ENCODE measurements at regions not wholly inside any gene's neighbourhood (a gene's known extent, or its start where the extent isn't known, plus 50 kb on each side); places are given as distances from the start of the nearest gene placed in this dataset.

DNA sequence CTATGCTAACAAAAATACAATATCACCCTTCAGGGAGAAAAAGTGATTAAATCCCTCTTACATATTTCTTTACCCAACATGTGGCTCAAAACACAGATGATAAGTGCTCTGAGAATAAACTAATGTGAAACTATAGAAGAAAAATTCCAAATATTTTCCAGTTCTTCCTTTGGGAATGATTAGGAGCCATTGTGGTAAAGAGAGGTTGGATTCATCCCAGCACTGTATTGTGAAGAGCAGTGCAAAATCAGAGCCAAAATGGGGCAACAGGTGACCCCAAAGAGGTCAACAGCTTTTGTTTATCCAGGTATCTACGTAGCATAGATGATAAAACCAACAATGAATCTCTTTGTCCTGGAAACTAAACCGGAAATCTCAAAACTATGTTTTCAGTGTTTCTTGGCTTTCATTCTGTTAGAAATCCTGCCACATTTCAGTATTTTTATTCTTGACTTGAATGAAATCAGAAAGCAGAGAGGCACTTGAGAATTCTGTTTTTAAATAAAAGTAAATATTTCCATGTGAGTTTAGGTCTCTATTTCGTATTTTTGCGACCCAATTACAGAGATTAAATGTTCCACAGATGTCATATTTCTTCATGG lies 120.4 kb upstream of the FST start:
- Histone ChIP-seq H3K4me1 (no peaks in the 10 kb centered on the region), H3K27ac (no peak overlapping the region), H3K4me3 (no peak overlapping the region), H3K36me3 (no peaks in the 10 kb centered on the region), H3K9me3 (no peaks in the 10 kb centered on the region), H3K27me3 (no peaks in the 10 kb centered on the region)
- no peak for DNase-seq
- TF ChIP-seq, protein P1, sequence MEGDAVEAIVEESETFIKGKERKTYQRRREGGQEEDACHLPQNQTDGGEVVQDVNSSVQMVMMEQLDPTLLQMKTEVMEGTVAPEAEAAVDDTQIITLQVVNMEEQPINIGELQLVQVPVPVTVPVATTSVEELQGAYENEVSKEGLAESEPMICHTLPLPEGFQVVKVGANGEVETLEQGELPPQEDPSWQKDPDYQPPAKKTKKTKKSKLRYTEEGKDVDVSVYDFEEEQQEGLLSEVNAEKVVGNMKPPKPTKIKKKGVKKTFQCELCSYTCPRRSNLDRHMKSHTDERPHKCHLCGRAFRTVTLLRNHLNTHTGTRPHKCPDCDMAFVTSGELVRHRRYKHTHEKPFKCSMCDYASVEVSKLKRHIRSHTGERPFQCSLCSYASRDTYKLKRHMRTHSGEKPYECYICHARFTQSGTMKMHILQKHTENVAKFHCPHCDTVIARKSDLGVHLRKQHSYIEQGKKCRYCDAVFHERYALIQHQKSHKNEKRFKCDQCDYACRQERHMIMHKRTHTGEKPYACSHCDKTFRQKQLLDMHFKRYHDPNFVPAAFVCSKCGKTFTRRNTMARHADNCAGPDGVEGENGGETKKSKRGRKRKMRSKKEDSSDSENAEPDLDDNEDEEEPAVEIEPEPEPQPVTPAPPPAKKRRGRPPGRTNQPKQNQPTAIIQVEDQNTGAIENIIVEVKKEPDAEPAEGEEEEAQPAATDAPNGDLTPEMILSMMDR (IDR thresholded peaks at IDR 0.05): no peak
- no peak for TF ChIP-seq POLR2A (IDR thresholded peaks at IDR 0.05)

DNA sequence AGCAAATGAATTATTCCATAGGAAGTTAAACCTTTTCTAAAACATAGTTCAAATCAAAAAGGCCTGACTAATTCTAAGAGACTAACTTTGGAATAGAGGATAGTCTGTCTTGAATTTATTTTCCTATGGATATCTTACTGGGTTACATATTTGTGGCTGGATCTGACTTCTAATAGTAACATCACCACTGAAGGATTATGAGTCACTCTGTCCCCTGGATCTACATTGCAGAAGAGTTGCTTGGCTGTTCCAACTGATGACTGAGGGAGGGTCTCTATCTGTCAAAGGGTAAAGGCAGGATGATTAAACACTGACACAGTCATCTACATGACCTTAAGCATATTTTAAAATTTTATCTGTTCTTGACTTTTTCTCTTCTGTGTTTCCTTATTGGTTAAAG lies 119.6 kb upstream of the FST start:
- Histone ChIP-seq H3K9me3 (no peaks in the 10 kb centered on the region), H3K4me3 (no peak overlapping the region), H3K4me1 (no peaks in the 10 kb centered on the region), H3K36me3 (no peaks in the 10 kb centered on the region), H3K27me3 (no peaks in the 10 kb centered on the region), H3K27ac (no peak overlapping the region)
- DNase-seq: no peak
- TF ChIP-seq, protein P1 (IDR thresholded peaks at IDR 0.05): no peak
- TF ChIP-seq POLR2A (IDR thresholded peaks at IDR 0.05): no peak

DNA sequence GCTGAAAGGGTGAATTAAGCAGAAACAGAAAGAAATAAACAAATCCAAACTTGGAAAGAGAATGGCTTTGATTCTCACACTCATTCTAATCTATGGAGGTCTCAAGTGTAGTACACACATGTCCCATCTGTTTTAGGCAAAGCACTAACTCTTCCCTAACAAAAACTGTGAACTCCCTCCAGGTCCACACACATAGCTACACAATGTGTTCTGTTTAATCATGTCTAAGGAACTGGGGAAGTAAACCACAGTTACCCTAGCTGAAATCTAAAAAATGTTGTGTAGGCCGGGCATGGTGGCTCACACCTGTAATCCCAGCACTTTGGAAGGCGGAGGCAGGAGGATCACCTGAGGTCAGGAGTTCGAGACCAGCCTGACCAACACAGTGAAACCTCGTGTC lies 118.7 kb upstream of the FST start:
- H3K27ac ChIP-seq: no peak overlapping the region
- H3K9me3 ChIP-seq: no peaks in the 10 kb centered on the region

DNA sequence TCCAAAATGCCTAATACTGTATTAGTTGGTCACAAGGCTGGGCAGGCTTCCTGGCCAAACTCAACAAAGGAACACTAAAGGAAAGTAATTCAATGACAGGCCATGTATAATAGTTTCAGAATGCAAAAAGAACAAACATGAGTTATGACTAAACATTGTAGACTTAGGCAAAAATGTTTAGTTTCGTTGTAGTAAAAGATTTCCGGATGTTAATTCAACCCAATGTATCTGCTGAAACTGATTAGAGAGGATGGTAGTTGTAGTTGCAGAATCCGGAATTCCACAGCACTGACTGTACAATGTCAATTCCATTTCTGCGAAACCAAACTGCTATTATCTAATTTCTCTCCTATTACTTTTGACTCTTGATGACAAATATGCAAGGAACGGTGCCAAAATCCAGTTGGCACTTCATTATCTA lies 117.9 kb upstream of the FST start:
- Histone ChIP-seq H3K27me3 (no peaks in the 10 kb centered on the region), H3K9me3 (no peaks in the 10 kb centered on the region), H3K27ac (no peak overlapping the region), H3K4me3 (no peak overlapping the region), H3K36me3 (no peaks in the 10 kb centered on the region), H3K4me1 (no peaks in the 10 kb centered on the region)
- DNase-seq: no peak
- no peak for TF ChIP-seq POLR2A (IDR thresholded peaks at IDR 0.05)
- TF ChIP-seq, protein P1 (IDR thresholded peaks at IDR 0.05): no peak

More for the DNA sequence above, 118.7 kb upstream of the FST start:
- TF ChIP-seq, protein P1 (IDR thresholded peaks at IDR 0.05): no peak
- TF ChIP-seq POLR2A (IDR thresholded peaks at IDR 0.05): no peak
- no peak overlapping the region for H3K4me3 ChIP-seq
- no peak for DNase-seq
- H3K4me1 ChIP-seq: no peaks in the 10 kb centered on the region
- H3K36me3 ChIP-seq: no peaks in the 10 kb centered on the region
- H3K27me3 ChIP-seq: no peaks in the 10 kb centered on the region

DNA sequence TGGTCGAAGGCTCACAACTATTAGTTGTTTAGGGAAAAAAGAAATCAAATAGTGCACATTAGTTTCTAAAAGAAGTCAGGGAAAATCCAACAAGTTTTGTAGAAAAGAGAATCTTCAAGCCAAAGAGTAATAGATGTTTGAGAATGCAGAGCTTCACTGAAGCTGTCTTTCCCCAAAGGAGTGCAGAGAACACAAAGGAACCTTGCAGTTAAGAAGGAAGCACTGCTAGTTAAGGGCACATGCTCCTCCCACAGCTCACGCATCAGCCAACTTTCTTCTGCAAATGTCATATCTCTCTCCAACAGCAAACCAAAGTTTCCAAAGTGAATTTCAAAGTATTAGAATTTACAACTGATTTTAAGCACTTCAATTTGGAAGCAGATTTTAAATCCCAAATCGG lies 116.4 kb upstream of the FST start:
- no peak for DNase-seq
- Histone ChIP-seq H3K9me3 (no peaks in the 10 kb centered on the region), H3K27ac (no peak overlapping the region), H3K4me3 (no peak overlapping the region), H3K27me3 (no peaks in the 10 kb centered on the region), H3K4me1 (no peaks in the 10 kb centered on the region), H3K36me3 (no peaks in the 10 kb centered on the region)
- TF ChIP-seq, protein P1 (IDR thresholded peaks at IDR 0.05): no peak
- TF ChIP-seq POLR2A (IDR thresholded peaks at IDR 0.05): no peak

DNA sequence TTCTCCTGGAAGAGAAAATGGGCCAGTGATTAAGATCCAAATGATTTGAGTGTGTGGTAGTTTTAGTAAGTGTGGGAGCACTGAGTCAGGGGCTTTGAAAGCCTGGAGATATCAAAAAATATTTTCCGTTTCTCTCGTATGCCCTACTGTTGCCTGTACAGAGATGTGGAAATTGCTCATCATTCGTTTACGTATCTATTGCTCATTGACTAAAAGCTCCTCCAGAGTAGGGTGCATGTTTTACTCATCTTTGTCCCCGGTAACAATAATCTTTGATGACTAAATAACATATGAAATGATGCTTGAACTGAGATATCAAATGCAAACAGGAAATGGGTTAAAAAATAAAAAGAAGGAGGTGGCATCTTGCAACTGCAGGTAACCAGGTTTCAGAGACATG lies 114.2 kb upstream of the FST start:
- no peaks in the 10 kb centered on the region for H3K36me3 ChIP-seq
- H3K27me3 ChIP-seq: no peaks in the 10 kb centered on the region
- H3K9me3 ChIP-seq: no peaks in the 10 kb centered on the region
- no peaks in the 10 kb centered on the region for H3K4me1 ChIP-seq
- TF ChIP-seq POLR2A (IDR thresholded peaks at IDR 0.05): no peak
- TF ChIP-seq, protein P1 (IDR thresholded peaks at IDR 0.05): no peak
- no peak for DNase-seq
- H3K4me3 ChIP-seq: no peak overlapping the region
- H3K27ac ChIP-seq: no peak overlapping the region

All from Peyer's patch (tissue), 4 donors.